Kidney tubule cell (primary cell): ENCODE measurements at regions not wholly inside any gene's neighbourhood (a gene's known extent, or its start where the extent isn't known, plus 50 kb on each side); places are given as distances from the start of the nearest gene placed in this dataset.
"Not testable (repeated sequence)": the region's sequence is repeated elsewhere in the genome, so short reads cannot be mapped to it uniquely, and the experiment has no call there.

ENCODE experiments used
- DNase-seq: peaks from one replicate; pipeline ENCODE4 v3.0.0-alpha.2; 2018; ENCODE audit warnings: low spot score

DNA sequence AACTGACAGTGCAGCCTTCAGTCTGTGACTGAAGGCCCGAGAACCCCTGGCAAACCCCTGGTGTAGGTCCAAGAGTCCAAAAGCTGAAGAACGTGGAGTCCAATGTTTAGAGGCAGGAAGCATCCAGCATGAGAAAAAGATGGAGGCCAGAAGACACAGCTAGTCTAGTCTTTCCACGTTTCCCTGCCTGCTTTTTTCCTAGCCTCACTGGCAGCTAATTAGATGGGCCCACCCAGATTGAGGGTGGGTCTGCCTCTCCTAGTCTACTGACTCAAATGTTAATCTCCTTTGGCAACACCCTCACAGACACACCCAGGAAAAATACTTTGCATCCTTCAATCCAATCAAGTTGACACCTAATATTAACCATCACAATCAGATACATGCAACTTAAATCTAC is 87.8 kb downstream of the TENT5D start:
- DNase-seq: not testable (repeated sequence)

DNA sequence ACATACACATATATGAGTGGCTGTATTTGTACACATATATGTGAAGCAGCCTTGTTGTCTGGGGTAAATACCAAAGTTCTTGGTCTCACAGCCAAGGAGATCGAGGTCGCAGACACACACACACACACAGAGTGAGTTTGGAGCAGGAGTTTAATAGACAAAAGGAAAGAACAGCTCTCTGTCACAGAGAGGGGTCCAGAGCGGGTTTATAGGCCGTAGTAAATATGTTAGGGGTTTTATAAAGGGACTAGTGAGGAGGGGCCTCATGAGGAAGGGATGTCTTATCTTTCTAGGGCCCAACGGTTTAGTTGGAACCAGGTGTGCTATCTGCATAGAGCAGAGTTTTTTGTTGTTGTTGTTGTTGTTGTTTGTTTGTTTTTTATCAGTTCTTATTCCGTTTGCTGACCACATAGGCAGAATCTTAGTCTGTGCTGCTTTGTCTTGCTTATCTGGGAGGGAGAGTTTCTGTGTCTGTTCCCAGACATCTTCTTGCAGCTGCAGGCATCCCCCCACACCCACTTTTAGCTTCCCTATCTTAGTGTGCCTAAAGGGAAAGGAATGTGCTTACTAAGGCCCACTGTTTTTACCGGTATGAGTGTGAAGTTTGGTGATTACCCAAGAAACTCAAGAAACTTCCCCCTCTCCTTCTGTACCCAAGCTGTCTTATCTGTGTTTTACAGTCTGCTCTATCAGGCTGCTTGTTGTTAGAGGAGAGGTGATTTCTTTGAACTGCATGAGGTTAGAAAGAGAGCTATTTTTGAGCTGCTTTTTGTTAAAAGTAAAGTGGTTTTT is 91.9 kb downstream of the TENT5D start:
- DNase-seq: peak; percentile 49

GRCh38 chrX:80512924-80513323 is 92.7 kb downstream of the TENT5D start:
- no peak for DNase-seq

DNA sequence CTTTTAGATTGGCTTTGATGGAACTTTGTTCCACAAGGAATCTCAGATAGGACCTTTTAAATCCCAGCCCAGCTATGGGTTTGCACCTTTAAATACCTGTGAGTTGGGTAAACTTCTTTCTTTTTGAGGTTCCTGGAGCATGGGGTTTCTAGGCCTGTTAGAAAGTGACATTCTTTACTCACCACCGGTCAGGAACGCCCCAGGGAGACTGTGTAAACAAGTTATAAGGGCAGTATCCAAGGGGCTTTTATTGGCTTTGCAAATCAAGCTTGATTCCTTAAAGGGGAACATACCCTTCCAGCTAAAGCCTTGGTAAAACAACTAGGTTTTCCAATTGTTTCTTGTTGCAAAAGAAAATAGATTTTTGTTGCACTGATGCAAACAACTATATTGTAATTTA is 93.4 kb downstream of the TENT5D start:
- peak; percentile 2 for DNase-seq

GRCh38 chrX:80537096-80537495 is 116.8 kb downstream of the TENT5D start:
- peak; percentile 60 for DNase-seq

DNA sequence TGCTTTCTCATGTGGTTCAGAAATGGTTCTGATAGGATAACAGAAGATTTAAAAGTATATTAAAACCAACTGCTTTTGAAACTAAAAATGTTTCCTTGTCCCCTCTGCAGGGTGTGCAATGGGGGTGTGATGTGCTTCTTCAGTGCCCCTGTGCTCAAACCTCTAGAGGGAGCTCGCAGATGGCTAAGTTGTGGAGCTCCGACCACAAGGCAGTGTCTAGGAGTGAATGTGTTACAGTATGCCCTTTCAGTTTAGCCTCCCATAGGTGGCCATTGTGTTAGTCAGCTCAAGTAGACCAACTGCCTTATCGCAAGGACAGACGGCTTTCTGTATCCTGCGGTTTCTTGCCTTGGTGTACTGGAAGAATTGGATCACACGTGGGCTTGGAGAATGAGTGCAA is 130.5 kb downstream of the TENT5D start:
- peak; percentile 12 for DNase-seq

- DNase-seq: no peak
Observed at GRCh38 chrX:80556148-80556547, 135.9 kb downstream of the TENT5D start.

DNA sequence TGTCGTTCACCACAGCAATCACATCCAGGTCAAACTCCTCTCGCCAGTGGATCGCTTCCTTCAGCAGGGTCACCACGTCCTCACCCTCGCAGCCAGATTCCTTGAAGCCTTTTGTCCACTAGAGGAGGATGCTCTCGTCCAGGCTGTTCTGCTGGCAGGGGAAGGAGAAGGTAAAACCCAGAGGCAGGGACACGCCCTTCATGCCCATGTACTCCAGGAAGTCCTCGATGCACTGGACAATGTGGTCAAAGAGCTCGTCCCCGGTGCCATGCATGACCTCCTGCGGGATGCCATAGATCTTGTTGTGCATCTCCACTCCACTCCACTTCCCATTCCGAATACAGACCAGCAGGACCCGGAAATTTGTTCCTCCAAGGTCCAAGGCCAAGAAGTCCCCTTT is 152.4 kb downstream of the TENT5D start:
- DNase-seq: no peak

DNA sequence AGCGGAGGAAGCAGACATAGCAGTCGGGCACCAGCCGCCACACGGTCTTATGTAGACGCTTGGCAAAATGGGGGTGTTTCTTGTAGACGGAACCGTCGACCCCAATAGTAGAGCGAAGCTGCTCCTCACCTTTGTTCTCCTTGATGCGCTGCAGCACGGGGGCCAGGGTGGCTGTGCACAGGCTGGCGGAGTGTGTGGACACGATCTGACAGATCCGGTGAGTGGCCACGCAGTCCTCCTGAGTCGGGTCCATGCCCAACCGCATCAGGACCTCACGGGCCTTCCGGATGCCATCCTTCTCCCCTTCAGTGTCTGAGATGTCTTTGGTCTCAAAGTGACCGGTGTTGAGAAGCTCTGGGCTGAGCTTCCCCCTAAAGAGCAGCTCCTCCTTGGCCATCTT is 153.0 kb downstream of the TENT5D start:
- no peak for DNase-seq

GRCh38 chrX:80574486-80575086 is 154.3 kb downstream of the TENT5D start:
- DNase-seq: not testable (repeated sequence)

- DNase-seq: no peak
Observed at GRCh38 chrX:80576267-80576666, 156.0 kb downstream of the TENT5D start.

DNA sequence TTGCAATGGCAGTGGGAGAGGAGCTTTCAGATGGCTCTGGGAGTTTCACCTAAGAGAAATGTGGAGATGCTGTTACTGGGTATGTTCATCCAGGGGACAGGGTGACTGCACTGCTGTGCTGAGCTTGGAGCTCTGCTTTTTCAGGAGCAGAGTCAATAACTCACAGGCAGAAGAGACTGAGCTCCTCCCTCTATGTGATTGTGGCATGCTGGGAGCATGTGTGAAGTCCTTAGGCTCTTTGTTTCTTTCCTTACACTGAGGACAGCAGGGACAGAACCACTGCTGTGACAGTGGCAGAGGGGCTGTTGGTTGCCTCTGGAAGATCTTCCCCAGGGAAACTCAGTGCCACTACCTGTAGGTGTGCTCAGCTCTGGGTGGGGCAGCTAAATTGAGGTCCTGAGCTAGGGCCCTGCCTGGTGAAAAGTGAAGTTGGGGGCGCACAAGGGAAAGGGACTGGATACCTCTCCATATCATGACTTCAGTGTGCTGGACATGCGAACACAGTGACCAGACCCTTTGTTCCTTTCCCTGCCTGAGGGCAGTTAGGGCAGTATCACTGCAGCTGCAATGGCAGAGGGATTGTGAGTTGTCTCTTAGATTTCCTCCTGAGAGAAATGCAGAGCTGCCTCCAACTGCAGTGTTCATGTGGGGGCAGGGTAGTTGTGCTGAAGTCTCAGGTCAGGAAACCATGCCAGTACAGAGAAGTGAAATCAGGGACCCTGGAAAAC is 156.7 kb downstream of the TENT5D start:
- no peak for DNase-seq

DNA sequence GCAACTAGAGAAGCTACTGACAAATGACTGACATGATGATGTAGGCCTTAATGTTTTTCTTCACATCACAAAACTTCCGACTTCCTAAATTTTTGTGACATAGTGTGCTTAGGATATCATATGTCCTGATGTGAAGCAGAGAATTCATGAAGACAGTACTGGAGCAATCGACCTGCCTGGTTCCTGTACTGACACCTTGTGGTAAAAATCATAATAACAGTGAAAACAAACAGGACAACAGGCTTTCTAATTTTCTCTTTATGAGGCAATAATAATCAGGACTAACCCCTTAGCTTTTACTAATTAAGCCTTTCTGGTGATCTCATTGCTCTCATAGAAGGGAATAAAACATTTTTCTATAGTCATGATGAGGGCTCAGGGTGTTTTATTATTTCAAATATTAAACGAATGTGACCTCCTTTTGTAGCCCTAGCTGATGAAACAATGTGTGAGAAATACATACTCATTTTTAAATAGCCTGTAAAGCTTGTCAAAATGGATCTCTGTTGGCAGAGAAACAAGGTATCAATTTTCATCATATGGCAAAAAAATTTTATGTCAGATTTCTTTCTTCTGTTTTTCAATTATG is 158.4 kb downstream of the TENT5D start:
- peak; percentile 46 for DNase-seq

DNA sequence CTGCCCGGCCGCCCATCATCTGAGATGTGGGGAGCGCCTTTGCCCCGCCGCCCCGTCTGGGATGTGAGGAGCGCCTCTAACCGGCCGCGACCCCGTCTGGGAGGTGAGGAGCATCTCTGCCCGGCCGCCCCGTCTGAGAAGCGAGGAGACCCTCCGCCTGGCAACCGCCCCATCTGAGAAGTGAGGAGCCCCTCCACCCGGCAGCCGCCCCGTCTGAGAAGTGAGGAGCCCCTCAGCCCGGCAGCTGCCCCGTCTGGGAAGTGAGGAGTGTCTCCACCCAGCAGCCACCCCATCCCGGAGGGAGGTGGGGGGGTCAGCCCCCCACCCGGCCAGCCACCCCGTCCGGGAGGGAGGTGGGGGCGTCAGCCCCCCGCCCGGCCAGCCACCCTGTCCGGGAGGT is 170.7 kb downstream of the TENT5D start:
- DNase-seq: not testable (repeated sequence)

DNA sequence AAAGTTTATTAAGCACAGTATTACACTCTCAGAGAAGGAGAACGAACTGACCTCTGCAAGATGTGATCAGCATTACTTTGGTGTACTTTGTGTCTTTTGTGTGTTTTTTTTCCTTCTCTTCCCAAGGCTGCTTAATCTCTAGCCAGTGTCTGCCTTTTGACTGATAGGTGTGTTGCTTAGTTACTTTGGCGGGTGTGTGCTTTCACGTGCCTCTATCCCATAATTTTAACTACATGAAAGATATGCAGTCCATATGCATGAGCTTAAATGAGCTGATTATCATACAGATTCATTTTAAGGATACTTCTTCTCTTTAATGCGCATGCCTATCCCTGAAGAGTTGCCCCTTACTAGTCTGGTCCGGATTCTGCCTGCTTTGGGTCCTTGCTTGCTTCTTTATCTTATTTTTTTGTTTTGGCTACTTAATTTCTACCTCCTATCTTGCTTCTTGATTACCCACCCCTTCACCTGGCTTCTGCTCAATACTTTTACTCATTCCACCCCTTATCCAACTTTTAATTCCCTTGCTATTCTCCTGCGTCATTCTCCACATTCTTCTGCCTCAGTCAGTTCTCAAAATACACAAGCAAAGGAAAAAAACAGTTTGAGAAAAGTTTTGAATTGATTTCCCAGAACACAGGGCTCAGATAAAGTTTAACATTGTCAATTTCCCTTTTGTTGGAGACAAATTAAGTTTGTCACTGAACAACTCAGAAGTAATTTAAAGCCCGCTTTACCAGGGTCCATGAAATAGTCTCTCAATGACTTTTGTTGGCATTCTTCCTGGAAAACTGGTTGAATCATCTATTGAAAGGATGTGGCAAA is 182.0 kb downstream of the TENT5D start:
- peak; percentile 4 for DNase-seq
